Astrocyte (in vitro differentiated cells and primary cell): ENCODE measurements at regions not wholly inside any gene's neighbourhood (a gene's known extent, or its start where the extent isn't known, plus 50 kb on each side); places are given as distances from the start of the nearest gene placed in this dataset.

Experiments used
- DNase-seq: peaks from one replicate; pipeline ENCODE4 v3.0.0-alpha.2; 2010; ENCODE audit warnings: low read depth
- FAIRE-seq: peaks from 2 replicates; lab custom pipeline; 2011; peaks lifted over from hg19 to GRCh38; lab: Jason Lieb, UNC
- H2AFZ ChIP-seq: 2 replicates; pipeline ENCODE4 v1.6.0; 2012; ENCODE audit warnings: low read depth, low read length, inconsistent platforms
- H3K27ac ChIP-seq: 2 replicates; pipeline ENCODE4 v1.5.1; 2011; ENCODE audit warnings: low read depth, low read length, inconsistent platforms
- H3K27me3 ChIP-seq: 2 replicates; pipeline ENCODE4 v1.6.0; 2011; ENCODE audit warnings: low read length, inconsistent platforms; ENCODE audit not compliant: insufficient read depth
- H3K36me3 ChIP-seq: 2 replicates; pipeline ENCODE4 v1.5.1; 2011; ENCODE audit warnings: low read length, inconsistent platforms; ENCODE audit not compliant: insufficient read depth
- H3K4me1 ChIP-seq: 2 replicates; pipeline ENCODE4 v1.5.1; 2011; ENCODE audit warnings: low read length, inconsistent platforms; ENCODE audit not compliant: insufficient read depth
- H3K4me2 ChIP-seq: 2 replicates; pipeline ENCODE4 v1.6.0; 2012; ENCODE audit warnings: low read length, inconsistent platforms
- H3K4me3 ChIP-seq: 2 replicates; pipeline ENCODE4 v1.5.1; 2011; ENCODE audit warnings: low read depth, mild to moderate bottlenecking, low read length, inconsistent platforms; ENCODE audit not compliant: insufficient read depth
- H3K79me2 ChIP-seq: 2 replicates; pipeline ENCODE4 v1.6.0; 2012; ENCODE audit warnings: mild to moderate bottlenecking, low read length, inconsistent platforms; ENCODE audit not compliant: insufficient read depth
- H3K9ac ChIP-seq: 2 replicates; pipeline ENCODE4 v1.6.0; 2012; ENCODE audit warnings: mild to moderate bottlenecking, low read length, inconsistent platforms
- H3K9me3 ChIP-seq: 2 replicates; pipeline ENCODE4 v1.5.1; 2012; ENCODE audit warnings: low read depth, mild to moderate bottlenecking, low read length, inconsistent platforms; ENCODE audit not compliant: insufficient read depth
- H4K20me1 ChIP-seq: 2 replicates; pipeline ENCODE4 v1.6.0; 2012; ENCODE audit warnings: low read length, inconsistent platforms; ENCODE audit not compliant: insufficient read depth
- H3K27ac Mint-ChIP-seq: one replicate; pipeline ENCODE4 v1.8.0; 2021; ENCODE audit warnings: mild to moderate bottlenecking, mixed read lengths; ENCODE audit not compliant: unreplicated experiment
- H3K27me3 Mint-ChIP-seq: one replicate; pipeline ENCODE4 v1.8.0; 2021; ENCODE audit warnings: low read depth, mixed read lengths; ENCODE audit not compliant: unreplicated experiment
- H3K36me3 Mint-ChIP-seq: one replicate; pipeline ENCODE4 v1.8.0; 2021; ENCODE audit warnings: low read depth, mixed read lengths; ENCODE audit not compliant: unreplicated experiment
- H3K4me1 Mint-ChIP-seq: one replicate; pipeline ENCODE4 v1.8.0; 2021; ENCODE audit warnings: low read depth, mixed read lengths; ENCODE audit not compliant: unreplicated experiment
- H3K4me3 Mint-ChIP-seq: one replicate; pipeline ENCODE4 v1.8.0; 2021; ENCODE audit warnings: mild to moderate bottlenecking, moderate library complexity, mixed read lengths; ENCODE audit not compliant: unreplicated experiment
- H3K9me3 Mint-ChIP-seq: one replicate; pipeline ENCODE4 v1.8.0; 2021; ENCODE audit warnings: mild to moderate bottlenecking, mixed read lengths; ENCODE audit not compliant: unreplicated experiment
- CTCF ChIP-seq: IDR thresholded peaks from 2 replicates; pipeline ENCODE4 v1.5.1; 2011; ENCODE audit warnings: low read depth, mild to moderate bottlenecking, inconsistent platforms, low read length, moderate library complexity; ENCODE audit not compliant: insufficient read depth
- EZH2 ChIP-seq: IDR thresholded peaks from 2 replicates; pipeline ENCODE4 v1.6.1; 2012; ENCODE audit warnings: mild to moderate bottlenecking, low read length, inconsistent platforms; ENCODE audit not compliant: insufficient read depth

GRCh38 chr18:78853341-78853740 is 126.3 kb upstream of the SALL3 start:
- Mint-ChIP-seq H3K4me3 (no peak overlapping the region), H3K36me3 (peaks cover 2% of the 10 kb centered on the region), H3K27me3 (no peaks in the 10 kb centered on the region), H3K9me3 (peaks cover 34% of the 10 kb centered on the region), H3K27ac (no peak overlapping the region), H3K4me1 (no peaks in the 10 kb centered on the region)
- Histone ChIP-seq H3K9me3 (peaks cover 8% of the 10 kb centered on the region), H3K9ac (no peak overlapping the region), H2AFZ (no peak overlapping the region), H3K36me3 (no peaks in the 10 kb centered on the region), H3K4me2 (no peak overlapping the region), H3K4me3 (no peak overlapping the region), H3K27ac (no peak overlapping the region), H3K27me3 (no peaks in the 10 kb centered on the region), H4K20me1 (no peaks in the 10 kb centered on the region), H3K4me1 (no peaks in the 10 kb centered on the region), H3K79me2 (no peaks in the 10 kb centered on the region)
- FAIRE-seq (no peak), DNase-seq (no peak)
- no peak for TF ChIP-seq EZH2
- TF ChIP-seq CTCF = no peak

GRCh38 chr18:78855188-78855587 is 124.4 kb upstream of the SALL3 start:
- Mint-ChIP-seq H3K27ac (no peak overlapping the region), H3K36me3 (peaks cover 2% of the 10 kb centered on the region), H3K4me3 (no peak overlapping the region), H3K4me1 (no peaks in the 10 kb centered on the region), H3K27me3 (no peaks in the 10 kb centered on the region), H3K9me3 (peaks cover 27% of the 10 kb centered on the region)
- H3K4me3 ChIP-seq = no peak overlapping the region
- no peak overlapping the region for H2AFZ ChIP-seq
- H3K9me3 ChIP-seq = peaks cover 11% of the 10 kb centered on the region
- no peak for FAIRE-seq
- H3K9ac ChIP-seq = no peak overlapping the region
- H3K4me2 ChIP-seq = no peak overlapping the region
- H3K27ac ChIP-seq = no peak overlapping the region
- DNase-seq = no peak
- H3K79me2 ChIP-seq = no peaks in the 10 kb centered on the region
- no peaks in the 10 kb centered on the region for H3K36me3 ChIP-seq
- TF ChIP-seq CTCF (no peak), EZH2 (no peak)
- no peaks in the 10 kb centered on the region for H4K20me1 ChIP-seq
- H3K27me3 ChIP-seq = no peaks in the 10 kb centered on the region
- no peaks in the 10 kb centered on the region for H3K4me1 ChIP-seq

GRCh38 chr18:78856569-78857313 is 122.9 kb upstream of the SALL3 start:
- Histone ChIP-seq H2AFZ (no peak overlapping the region), H4K20me1 (no peaks in the 10 kb centered on the region), H3K27ac (no peak overlapping the region), H3K4me3 (no peak overlapping the region), H3K9ac (no peak overlapping the region), H3K4me1 (no peaks in the 10 kb centered on the region), H3K79me2 (no peaks in the 10 kb centered on the region), H3K4me2 (no peak overlapping the region), H3K9me3 (peaks cover 12% of the 10 kb centered on the region), H3K27me3 (no peaks in the 10 kb centered on the region), H3K36me3 (no peaks in the 10 kb centered on the region)
- H3K27ac Mint-ChIP-seq = no peak overlapping the region
- TF ChIP-seq CTCF (no peak), EZH2 (no peak)
- peaks cover 30% of the 10 kb centered on the region for H3K9me3 Mint-ChIP-seq
- FAIRE-seq (no peak), DNase-seq (no peak)
- peaks cover 2% of the 10 kb centered on the region for H3K36me3 Mint-ChIP-seq
- peaks cover 2% of the 10 kb centered on the region for H3K27me3 Mint-ChIP-seq
- no peaks in the 10 kb centered on the region for H3K4me1 Mint-ChIP-seq
- no peak overlapping the region for H3K4me3 Mint-ChIP-seq
